ENCODE measurements at regions not wholly inside any gene's neighbourhood (a gene's known extent, or its start where the extent isn't known, plus 50 kb on each side); places are given as distances from the start of the nearest gene placed in this dataset.

GRCh38 chr2:66024391-66024790, 410.5 kb upstream of the MEIS1 start:
- no peak overlapping the region for H2AFZ ChIP-seq (replicated peaks; ENCODE audit: low read length, poor library complexity)
- H2AK5ac ChIP-seq (ENCODE audit: low read depth, low read length) = no peak overlapping the region
- ChIA-PET CTCF (no interaction called here), POLR2A (ENCODE audit: unreplicated experiment) (no interaction called here)
- H3K9me3 ChIP-seq (ENCODE audit: control insufficient read depth, insufficient read depth, low read length) = no peaks in the 10 kb centered on the region
- WGBS, 2 experiments (ENCODE audit: extremely low coverage in 2 of 2, insufficient read length in 1 of 2) = 40% methylated on average over 1 of the region's 6 CpGs; no CpG with 5 or more reads in 1 of the 2 experiments
- H3K4me2 ChIP-seq (ENCODE audit: low read depth, low read length) = no peak overlapping the region
- H3K4ac ChIP-seq (ENCODE audit: low read depth, low read length) = no peak overlapping the region
- H2BK120ac ChIP-seq (ENCODE audit: low read depth, low read length) = no peak overlapping the region
- dilution Hi-C loops (cut with HindIII; ENCODE audit: low sequenced_read_pairs, unreplicated experiment) (no loop called here), in situ Hi-C loops (cut with MboI; ENCODE audit: low sequenced_read_pairs) (no loop called here), intact Hi-C loops (cut with micrococcal nuclease) (no loop called here)
- H2BK5ac ChIP-seq (ENCODE audit: low read depth, low read length, poor library complexity, severe bottlenecking) = no peak overlapping the region
- no peak overlapping the region for H3K27ac ChIP-seq (ENCODE audit: insufficient read depth, low read length)
- no peak overlapping the region for H3K23ac ChIP-seq (ENCODE audit: low read depth, low read length)
- H3K14ac ChIP-seq (replicated peaks; ENCODE audit: low read depth, low read length) = no peak overlapping the region
- no peak for TF ChIP-seq NFE2L2 (IDR thresholded peaks at IDR 0.05; ENCODE audit: low read depth, low read length)
- TF ChIP-seq POLR2A (IDR thresholded peaks at IDR 0.05; ENCODE audit: low read depth, low read length) = no peak
- TF ChIP-seq RFX5 (IDR thresholded peaks at IDR 0.05; ENCODE audit: low read depth, low read length) = no peak
- TF ChIP-seq BHLHE40 (IDR thresholded peaks at IDR 0.05; ENCODE audit: low read depth, low read length) = no peak
- no peak for TF ChIP-seq SMC3 (IDR thresholded peaks at IDR 0.05; ENCODE audit: low read depth, low read length)
- TF ChIP-seq MXI1 (IDR thresholded peaks at IDR 0.05; ENCODE audit: borderline replicate concordance, low read depth, low read length) = no peak
- no peak for TF ChIP-seq MAZ (IDR thresholded peaks at IDR 0.05; ENCODE audit: borderline replicate concordance, low read depth, low read length)
- TF ChIP-seq ELK1 (IDR thresholded peaks at IDR 0.05; ENCODE audit: borderline replicate concordance, low read depth, low read length) = no peak
- no peak for TF ChIP-seq FOS (IDR thresholded peaks at IDR 0.05; ENCODE audit: low read depth, low read length)
- TF ChIP-seq CTCF (conservative IDR thresholded peaks at IDR 0.05; ENCODE audit: low read depth, low read length) = no peak
- no peak for TF ChIP-seq RAD21 (IDR thresholded peaks at IDR 0.05; ENCODE audit: low read length)
- no peak for TF ChIP-seq RCOR1 (IDR thresholded peaks at IDR 0.05; ENCODE audit: insufficient replicate concordance, low read length)
- no peak for TF ChIP-seq CHD1 (IDR thresholded peaks at IDR 0.05; ENCODE audit: low read depth, low read length)
- no peak for TF ChIP-seq USF2 (IDR thresholded peaks at IDR 0.05; ENCODE audit: low read depth, low read length)
- TF ChIP-seq CEBPB (IDR thresholded peaks at IDR 0.05; ENCODE audit: low read depth, low read length) = no peak
- TF ChIP-seq MAFK (IDR thresholded peaks at IDR 0.05; ENCODE audit: low read depth, low read length) = no peak
- no peak for ATAC-seq (ENCODE audit: low read depth)
- H4K91ac ChIP-seq (ENCODE audit: insufficient read depth, low read depth, low read length) = no peak overlapping the region
- H3K79me1 ChIP-seq (ENCODE audit: low read depth in 1 of 2, low read length in 2 of 2) = no peaks in the 10 kb centered on the region
- DNase-seq = no peak
- no TSS peak for BruUV-seq (replicated peaks)
- H3K36me3 ChIP-seq (ENCODE audit: control insufficient read depth, insufficient read depth, low read length) = no peaks in the 10 kb centered on the region
- H3K18ac ChIP-seq (ENCODE audit: low read depth, low read length) = no peak overlapping the region
- no peaks in the 10 kb centered on the region for H3K4me1 ChIP-seq (ENCODE audit: control insufficient read depth, insufficient read depth, low read length)
- H3K9ac ChIP-seq (ENCODE audit: low read depth, low read length) = no peak overlapping the region
- H4K8ac ChIP-seq (ENCODE audit: low read depth in 2 of 2, low read length in 2 of 2) = no peak overlapping the region
- no peak overlapping the region for H4K5ac ChIP-seq (ENCODE audit: low read depth, low read length)
- no peaks in the 10 kb centered on the region for H4K20me1 ChIP-seq (ENCODE audit: insufficient read depth, low read length)
- no peak overlapping the region for H2BK20ac ChIP-seq (ENCODE audit: low read depth, low read length)
- H2BK15ac ChIP-seq (ENCODE audit: low read depth, low read length) = no peak overlapping the region
- H3K4me3 ChIP-seq (ENCODE audit: insufficient read depth, low read depth, low read length) = no peak overlapping the region
- no peak overlapping the region for H2AK9ac ChIP-seq (replicated peaks; ENCODE audit: low read depth, low read length, poor library complexity)
- H3K56ac ChIP-seq (ENCODE audit: extremely low read depth, insufficient read depth, low read length) = no peak overlapping the region
- H3K27me3 ChIP-seq (ENCODE audit: control insufficient read depth, insufficient read depth, low read length) = no peaks in the 10 kb centered on the region
- no peaks in the 10 kb centered on the region for H3K9me1 ChIP-seq (ENCODE audit: insufficient read depth, low read length)

Data from IMR-90 (cell line).